ENCODE measurements at regions not wholly inside any gene's neighbourhood (a gene's known extent, or its start where the extent isn't known, plus 50 kb on each side); places are given as distances from the start of the nearest gene placed in this dataset.

- Histone ChIP-seq H3K9ac (ENCODE audit: low read length) (no peak overlapping the region), H2BK5ac (ENCODE audit: low read depth, low read length, poor library complexity, severe bottlenecking) (no peak overlapping the region)
Measured at GRCh38 chr5:133864711-133865110, 103.7 kb downstream of the C5orf15 start.

GRCh38 chr5:133863857-133864585, 104.4 kb downstream of the C5orf15 start:
- H3K27ac ChIP-seq (ENCODE audit: low read length, poor library complexity, severe bottlenecking) = no peak overlapping the region

More at GRCh38 chr5:133864711-133865110, 103.7 kb downstream of the C5orf15 start:
- no peak overlapping the region for H3K14ac ChIP-seq (ENCODE audit: low read length in 2 of 2)
- H2BK12ac ChIP-seq (ENCODE audit: low read length in 2 of 2) = no peak overlapping the region
- H3K27me3 ChIP-seq (ENCODE audit: control insufficient read depth in 1 of 2, insufficient read depth in 1 of 2, low read length in 2 of 2) = peaks cover 46 to 65% of the 10 kb centered on the region in 2 experiments
- no peak overlapping the region for H2AK5ac ChIP-seq (ENCODE audit: low read length, severe bottlenecking)
- H3K36me3 ChIP-seq (ENCODE audit: control insufficient read depth in 1 of 2, insufficient read depth in 2 of 2, low read depth in 1 of 2, low read length in 2 of 2) = no peaks in the 10 kb centered on the region
- no peaks in the 10 kb centered on the region for H3K9me3 ChIP-seq (ENCODE audit: control insufficient read depth, low read length)
- H3K27ac ChIP-seq (ENCODE audit: low read length, poor library complexity, severe bottlenecking) = no peak overlapping the region
- no peak for DNase-seq
- no peaks in the 10 kb centered on the region for H3K79me1 ChIP-seq (replicated peaks; ENCODE audit: low read length, poor library complexity, severe bottlenecking)
- no peak overlapping the region for H3K4me2 ChIP-seq (ENCODE audit: low read length, poor library complexity, severe bottlenecking)
- H3K4ac ChIP-seq (ENCODE audit: low read depth in 1 of 2, low read length in 2 of 2) = no peak overlapping the region
- H2BK120ac ChIP-seq (ENCODE audit: low read depth, low read length) = no peak overlapping the region
- WGBS = 70% methylated on average over 4 of the region's 5 CpGs
- H3K18ac ChIP-seq (ENCODE audit: low read depth in 1 of 2, low read length in 2 of 2) = no peak overlapping the region
- no peak overlapping the region for H2BK15ac ChIP-seq (ENCODE audit: low read depth, poor library complexity, severe bottlenecking)
- peaks cover 4% of the 10 kb centered on the region for H3K4me1 ChIP-seq (ENCODE audit: control insufficient read depth, insufficient read depth, low read depth, low read length)
- H3K4me3 ChIP-seq (ENCODE audit: insufficient read depth in 1 of 2, low read depth in 1 of 2, low read length in 2 of 2) = no peak overlapping the region
- H4K91ac ChIP-seq (ENCODE audit: low read length) = no peak overlapping the region
- no peak overlapping the region for H3K23ac ChIP-seq (ENCODE audit: low read length in 2 of 2)
- H2AFZ ChIP-seq (ENCODE audit: low read depth, low read length) = no peak overlapping the region
- H4K8ac ChIP-seq (ENCODE audit: low read length) = no peak overlapping the region

GRCh38 chr5:133861161-133861737, 107.2 kb downstream of the C5orf15 start:
- H3K4me2 ChIP-seq (ENCODE audit: low read length, poor library complexity, severe bottlenecking) = no peak overlapping the region

More at GRCh38 chr5:133863857-133864585, 104.4 kb downstream of the C5orf15 start:
- H2AFZ ChIP-seq (ENCODE audit: low read depth, low read length) = no peak overlapping the region
- H3K36me3 ChIP-seq (ENCODE audit: control insufficient read depth in 1 of 2, insufficient read depth in 2 of 2, low read depth in 1 of 2, low read length in 2 of 2) = no peaks in the 10 kb centered on the region
- WGBS = 75% methylated on average over 11 of the region's 11 CpGs
- H3K9me3 ChIP-seq (ENCODE audit: control insufficient read depth, low read length) = no peaks in the 10 kb centered on the region
- H2BK12ac ChIP-seq (ENCODE audit: low read length in 2 of 2) = no peak overlapping the region
- no peak overlapping the region for H3K9ac ChIP-seq (ENCODE audit: low read length)
- no peak overlapping the region for H4K8ac ChIP-seq (ENCODE audit: low read length)
- no peaks in the 10 kb centered on the region for H3K4me1 ChIP-seq (ENCODE audit: control insufficient read depth, insufficient read depth, low read depth, low read length)
- H2BK5ac ChIP-seq (ENCODE audit: low read depth, low read length, poor library complexity, severe bottlenecking) = no peak overlapping the region
- H3K18ac ChIP-seq (ENCODE audit: low read depth in 1 of 2, low read length in 2 of 2) = no peak overlapping the region
- H3K14ac ChIP-seq (ENCODE audit: low read length in 2 of 2) = peak overlapping the region in 1 of 2 experiments; percentile 80
- H3K4me2 ChIP-seq (ENCODE audit: low read length, poor library complexity, severe bottlenecking) = no peak overlapping the region
- no peak for DNase-seq
- no peak overlapping the region for H2AK5ac ChIP-seq (ENCODE audit: low read length, severe bottlenecking)
- H3K27me3 ChIP-seq (ENCODE audit: control insufficient read depth in 1 of 2, insufficient read depth in 1 of 2, low read length in 2 of 2) = peaks cover 46 to 72% of the 10 kb centered on the region in 2 experiments
- H2BK15ac ChIP-seq (ENCODE audit: low read depth, poor library complexity, severe bottlenecking) = no peak overlapping the region
- H3K79me1 ChIP-seq (replicated peaks; ENCODE audit: low read length, poor library complexity, severe bottlenecking) = no peaks in the 10 kb centered on the region
- no peak overlapping the region for H3K4me3 ChIP-seq (ENCODE audit: insufficient read depth in 1 of 2, low read depth in 1 of 2, low read length in 2 of 2)
- no peak overlapping the region for H2BK120ac ChIP-seq (ENCODE audit: low read depth, low read length)
- no peak overlapping the region for H3K23ac ChIP-seq (ENCODE audit: low read length in 2 of 2)
- H3K4ac ChIP-seq (ENCODE audit: low read depth in 1 of 2, low read length in 2 of 2) = no peak overlapping the region
- H4K91ac ChIP-seq (ENCODE audit: low read length) = no peak overlapping the region

GRCh38 chr5:133859073-133859472, 109.4 kb downstream of the C5orf15 start:
- no peak overlapping the region for H3K4ac ChIP-seq (ENCODE audit: low read depth in 1 of 2, low read length in 2 of 2)
- no peak overlapping the region for H3K27ac ChIP-seq (ENCODE audit: low read length, poor library complexity, severe bottlenecking)
- no peaks in the 10 kb centered on the region for H3K9me3 ChIP-seq (ENCODE audit: control insufficient read depth, low read length)
- no peaks in the 10 kb centered on the region for H3K79me1 ChIP-seq (replicated peaks; ENCODE audit: low read length, poor library complexity, severe bottlenecking)
- no peak overlapping the region for H2AFZ ChIP-seq (ENCODE audit: low read depth, low read length)
- H3K9ac ChIP-seq (ENCODE audit: low read length) = no peak overlapping the region
- DNase-seq = no peak
- peaks cover 19 to 59% of the 10 kb centered on the region in 2 experiments for H3K27me3 ChIP-seq (ENCODE audit: control insufficient read depth in 1 of 2, insufficient read depth in 1 of 2, low read length in 2 of 2)
- H3K4me1 ChIP-seq (ENCODE audit: control insufficient read depth, insufficient read depth, low read depth, low read length) = no peaks in the 10 kb centered on the region
- no peak overlapping the region for H3K4me2 ChIP-seq (ENCODE audit: low read length, poor library complexity, severe bottlenecking)
- H2BK120ac ChIP-seq (ENCODE audit: low read depth, low read length) = no peak overlapping the region
- no peak overlapping the region for H2AK5ac ChIP-seq (ENCODE audit: low read length, severe bottlenecking)
- H3K4me3 ChIP-seq (ENCODE audit: insufficient read depth in 1 of 2, low read depth in 1 of 2, low read length in 2 of 2) = no peak overlapping the region
- H2BK12ac ChIP-seq (ENCODE audit: low read length in 2 of 2) = no peak overlapping the region
- H3K23ac ChIP-seq (ENCODE audit: low read length in 2 of 2) = no peak overlapping the region
- H4K91ac ChIP-seq (ENCODE audit: low read length) = no peak overlapping the region
- H2BK15ac ChIP-seq (ENCODE audit: low read depth, poor library complexity, severe bottlenecking) = no peak overlapping the region
- no peak overlapping the region for H2BK5ac ChIP-seq (ENCODE audit: low read depth, low read length, poor library complexity, severe bottlenecking)
- H3K18ac ChIP-seq (ENCODE audit: low read depth in 1 of 2, low read length in 2 of 2) = no peak overlapping the region
- WGBS = 50% methylated on average over 4 of the region's 4 CpGs
- no peaks in the 10 kb centered on the region for H3K36me3 ChIP-seq (ENCODE audit: control insufficient read depth in 1 of 2, insufficient read depth in 2 of 2, low read depth in 1 of 2, low read length in 2 of 2)
- no peak overlapping the region for H3K14ac ChIP-seq (ENCODE audit: low read length in 2 of 2)
- no peak overlapping the region for H4K8ac ChIP-seq (ENCODE audit: low read length)

More at GRCh38 chr5:133861161-133861737, 107.2 kb downstream of the C5orf15 start:
- Histone ChIP-seq H3K9ac (ENCODE audit: low read length) (no peak overlapping the region), H3K14ac (ENCODE audit: low read length in 2 of 2) (no peak overlapping the region), H2BK5ac (ENCODE audit: low read depth, low read length, poor library complexity, severe bottlenecking) (no peak overlapping the region), H3K27ac (ENCODE audit: low read length, poor library complexity, severe bottlenecking) (no peak overlapping the region), H3K4me1 (ENCODE audit: control insufficient read depth, insufficient read depth, low read depth, low read length) (no peaks in the 10 kb centered on the region), H2AK5ac (ENCODE audit: low read length, severe bottlenecking) (no peak overlapping the region), H3K23ac (ENCODE audit: low read length in 2 of 2) (no peak overlapping the region), H3K18ac (ENCODE audit: low read depth in 1 of 2, low read length in 2 of 2) (no peak overlapping the region), H2BK15ac (ENCODE audit: low read depth, poor library complexity, severe bottlenecking) (no peak overlapping the region), H3K4me3 (ENCODE audit: insufficient read depth in 1 of 2, low read depth in 1 of 2, low read length in 2 of 2) (no peak overlapping the region), H3K79me1 (replicated peaks; ENCODE audit: low read length, poor library complexity, severe bottlenecking) (no peaks in the 10 kb centered on the region), H3K9me3 (ENCODE audit: control insufficient read depth, low read length) (no peaks in the 10 kb centered on the region), H2BK12ac (ENCODE audit: low read length in 2 of 2) (no peak overlapping the region), H3K36me3 (ENCODE audit: control insufficient read depth in 1 of 2, insufficient read depth in 2 of 2, low read depth in 1 of 2, low read length in 2 of 2) (no peaks in the 10 kb centered on the region), H4K8ac (ENCODE audit: low read length) (no peak overlapping the region), H2BK120ac (ENCODE audit: low read depth, low read length) (no peak overlapping the region), H3K4ac (ENCODE audit: low read depth in 1 of 2, low read length in 2 of 2) (no peak overlapping the region), H2AFZ (ENCODE audit: low read depth, low read length) (no peak overlapping the region), H3K27me3 (ENCODE audit: control insufficient read depth in 1 of 2, insufficient read depth in 1 of 2, low read length in 2 of 2) (peaks cover 32 to 60% of the 10 kb centered on the region in 2 experiments), H4K91ac (ENCODE audit: low read length) (no peak overlapping the region)
- no peak for DNase-seq
- 81% methylated on average over 9 of the region's 9 CpGs for WGBS
